HEK293 (cell line): ENCODE measurements at regions not wholly inside any gene's neighbourhood (a gene's known extent, or its start where the extent isn't known, plus 50 kb on each side); places are given as distances from the start of the nearest gene placed in this dataset.

Experiments used
- BCL11A ChIP-seq: fragments of 450-650 bp; formaldehyde crosslinking; IDR thresholded peaks from 2 replicates; pipeline ENCODE4 v1.5.1; 2016; ENCODE audit warnings: low read depth, missing biosample characterization, missing genetic modification characterization
- GFI1B ChIP-seq: fragments of 450-650 bp; formaldehyde crosslinking; IDR thresholded peaks from 2 replicates; pipeline ENCODE4 v1.5.1; 2016; ENCODE audit warnings: missing biosample characterization, missing genetic modification characterization
- GLI2 ChIP-seq: fragments of 450-650 bp; formaldehyde crosslinking; IDR thresholded peaks from 2 replicates; pipeline ENCODE4; 2017; ENCODE audit warnings: missing biosample characterization, missing genetic modification characterization, low read depth, borderline replicate concordance
- HOXC10 ChIP-seq: sonication (generic); formaldehyde crosslinking; IDR thresholded peaks from 2 replicates; pipeline ENCODE4 v1.8.1; 2023; ENCODE audit warnings: mild to moderate bottlenecking, missing genetic modification reagents
- KLF9 ChIP-seq: fragments of 450-650 bp; formaldehyde crosslinking; IDR thresholded peaks from 2 replicates; pipeline ENCODE4 v1.5.1; 2016; ENCODE audit warnings: missing biosample characterization, missing genetic modification characterization, low read depth
- SETDB1 ChIP-seq: IDR thresholded peaks from one replicate; pipeline ENCODE4 v1.6.1; 2017; ENCODE audit warnings: mild to moderate bottlenecking, low read length, moderate library complexity, mixed read lengths; ENCODE audit not compliant: insufficient read length
- SP7 ChIP-seq: fragments of 450-650 bp; formaldehyde crosslinking; IDR thresholded peaks from 2 replicates; pipeline ENCODE4 v1.5.1; 2016; ENCODE audit warnings: missing biosample characterization, missing genetic modification characterization
- TRIM28 ChIP-seq: IDR thresholded peaks from 2 replicates; pipeline ENCODE4 v1.6.1; 2011; ENCODE audit warnings: low read length, control low read depth, borderline replicate concordance
- ZFP37 ChIP-seq: fragments of 450-650 bp; formaldehyde crosslinking; IDR thresholded peaks from 2 replicates; pipeline ENCODE4 v1.5.1; 2016; ENCODE audit warnings: missing biosample characterization, missing genetic modification characterization
- ZIC2 ChIP-seq: fragments of 450-650 bp; formaldehyde crosslinking; IDR thresholded peaks from 2 replicates; pipeline ENCODE4 v1.5.1; 2016; ENCODE audit warnings: missing biosample characterization, missing genetic modification characterization
- ZNF174 ChIP-seq: fragments of 450-650 bp; formaldehyde crosslinking; IDR thresholded peaks from 2 replicates; pipeline ENCODE4 v1.5.0; 2017; ENCODE audit warnings: missing biosample characterization, mild to moderate bottlenecking, missing genetic modification characterization
- ZNF175 ChIP-seq: fragments of 450-650 bp; formaldehyde crosslinking; IDR thresholded peaks from 2 replicates; pipeline ENCODE4 v1.5.1; 2016; ENCODE audit warnings: missing biosample characterization, missing genetic modification characterization
- ZNF211 ChIP-seq: fragments of 450-650 bp; formaldehyde crosslinking; IDR thresholded peaks from 2 replicates; pipeline ENCODE4 v1.5.1; 2016; ENCODE audit warnings: low read depth, missing biosample characterization, missing genetic modification characterization
- ZNF24 ChIP-seq: fragments of 450-650 bp; formaldehyde crosslinking; IDR thresholded peaks from 2 replicates; pipeline ENCODE4 v1.5.1; 2016; ENCODE audit warnings: missing biosample characterization, missing genetic modification characterization
- ZNF354C ChIP-seq: fragments of 450-650 bp; formaldehyde crosslinking; IDR thresholded peaks from 2 replicates; pipeline ENCODE4 v1.5.1; 2016; ENCODE audit warnings: missing biosample characterization, missing genetic modification characterization, low read depth, borderline replicate concordance
- ZNF37A ChIP-seq: fragments of 450-650 bp; IDR thresholded peaks from 2 replicates; pipeline ENCODE4 v1.5.1; 2018; ENCODE audit warnings: missing biosample characterization, missing genetic modification characterization
- ZNF544 ChIP-seq: fragments of 450-650 bp; formaldehyde crosslinking; IDR thresholded peaks from 2 replicates; pipeline ENCODE4 v1.5.0; 2017; ENCODE audit warnings: missing biosample characterization, missing genetic modification characterization
- ZNF561 ChIP-seq: fragments of 450-650 bp; IDR thresholded peaks from 2 replicates; pipeline ENCODE4 v1.5.1; 2018; ENCODE audit warnings: missing biosample characterization, missing genetic modification characterization, borderline replicate concordance
- ZNF600 ChIP-seq: fragments of 450-650 bp; formaldehyde crosslinking; IDR thresholded peaks from 2 replicates; pipeline ENCODE4 v1.5.1; 2016; ENCODE audit warnings: missing biosample characterization, missing genetic modification characterization
- ZNF707 ChIP-seq: fragments of 450-650 bp; formaldehyde crosslinking; IDR thresholded peaks from 2 replicates; pipeline ENCODE4 v1.5.1; 2016; ENCODE audit warnings: missing biosample characterization, missing genetic modification characterization
- ZNF785 ChIP-seq: fragments of 450-650 bp; formaldehyde crosslinking; IDR thresholded peaks from 2 replicates; pipeline ENCODE4 v1.5.1; 2016; ENCODE audit warnings: missing biosample characterization, missing genetic modification characterization
- ZSCAN23 ChIP-seq: fragments of 450-650 bp; formaldehyde crosslinking; IDR thresholded peaks from 2 replicates; pipeline ENCODE4 v1.5.1; 2016; ENCODE audit warnings: missing biosample characterization, missing genetic modification characterization
- TF ChIP-seq, protein P1 (sequence below): fragments of 450-650 bp; formaldehyde crosslinking; optimal IDR thresholded peaks from 2 replicates; pipeline ENCODE3; 2016; ENCODE audit warnings: missing biosample characterization, mild to moderate bottlenecking, missing genetic modification characterization
- TF ChIP-seq, protein P2 (sequence below): fragments of 450-650 bp; formaldehyde crosslinking; IDR thresholded peaks from 2 replicates; pipeline ENCODE4 v1.5.1; 2016; ENCODE audit warnings: missing biosample characterization, missing genetic modification characterization
- TF ChIP-seq, protein P3 (sequence below): fragments of 450-650 bp; formaldehyde crosslinking; IDR thresholded peaks from 2 replicates; pipeline ENCODE4 v1.5.1; 2016; ENCODE audit warnings: missing biosample characterization, missing genetic modification characterization, borderline replicate concordance
- TF ChIP-seq, protein P4 (sequence below): fragments of 450-650 bp; formaldehyde crosslinking; IDR thresholded peaks from 2 replicates; pipeline ENCODE4 v1.5.1; 2016; ENCODE audit warnings: missing biosample characterization, missing genetic modification characterization
- TF ChIP-seq, protein P5 (sequence below): fragments of 450-650 bp; formaldehyde crosslinking; IDR thresholded peaks from 2 replicates; pipeline ENCODE4 v1.5.1; 2016; ENCODE audit warnings: missing biosample characterization, missing genetic modification characterization
- TF ChIP-seq, protein P6 (sequence below): fragments of 450-650 bp; formaldehyde crosslinking; IDR thresholded peaks from 2 replicates; pipeline ENCODE4 v1.5.1; 2016; ENCODE audit warnings: missing biosample characterization, missing genetic modification characterization
- TF ChIP-seq, protein P7 (sequence below): fragments of 450-650 bp; formaldehyde crosslinking; IDR thresholded peaks from 2 replicates; pipeline ENCODE4 v1.5.1; 2017; ENCODE audit warnings: missing biosample characterization, missing genetic modification characterization

DNA sequence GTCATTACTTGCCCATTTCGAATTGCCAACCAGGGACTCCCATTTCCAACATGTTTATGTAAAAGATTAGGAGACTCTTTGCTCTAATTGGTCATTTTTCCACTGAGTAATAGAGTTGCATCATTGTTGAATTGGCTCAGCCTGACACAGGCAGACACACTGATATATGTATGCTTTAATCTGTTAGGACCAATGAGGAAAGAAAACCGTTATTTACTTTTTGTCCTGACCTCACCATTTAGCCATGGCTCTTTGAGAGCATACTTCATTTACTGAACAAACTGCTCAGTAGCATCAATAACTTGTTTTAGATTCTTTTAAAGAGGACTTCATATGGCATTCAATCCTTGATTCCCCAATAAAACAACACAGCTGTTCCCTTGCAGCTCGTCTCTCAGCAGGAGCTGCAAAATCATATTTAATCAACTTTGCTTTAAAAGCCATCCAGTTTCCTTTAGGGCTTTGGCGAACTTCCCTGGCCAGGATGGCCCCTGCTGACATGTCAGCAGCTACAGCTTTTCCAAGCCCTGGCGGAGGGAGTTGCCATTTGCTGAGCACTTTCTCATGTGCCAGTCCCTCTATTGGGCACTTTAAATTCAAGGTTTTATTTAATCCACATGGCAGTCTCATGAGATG, 251.5 kb upstream of the TNC start (continued):
- 0 out of 2 replicates have a peak, but pooled peaks have one; percentile 13 for TF ChIP-seq SP7
- TF ChIP-seq ZNF707 (tag by site-specific recombination) = no peak
- no peak for TF ChIP-seq HOXC10 (CRISPR knock-in tag)
- no peak for TF ChIP-seq ZNF37A (tag by site-specific recombination)
- TF ChIP-seq KLF9 = no peak
- no peak for TF ChIP-seq ZIC2 (tag by site-specific recombination)
- TF ChIP-seq TRIM28 = no peak; the same call in 1 of the 2 replicates
- TF ChIP-seq, protein P1, sequence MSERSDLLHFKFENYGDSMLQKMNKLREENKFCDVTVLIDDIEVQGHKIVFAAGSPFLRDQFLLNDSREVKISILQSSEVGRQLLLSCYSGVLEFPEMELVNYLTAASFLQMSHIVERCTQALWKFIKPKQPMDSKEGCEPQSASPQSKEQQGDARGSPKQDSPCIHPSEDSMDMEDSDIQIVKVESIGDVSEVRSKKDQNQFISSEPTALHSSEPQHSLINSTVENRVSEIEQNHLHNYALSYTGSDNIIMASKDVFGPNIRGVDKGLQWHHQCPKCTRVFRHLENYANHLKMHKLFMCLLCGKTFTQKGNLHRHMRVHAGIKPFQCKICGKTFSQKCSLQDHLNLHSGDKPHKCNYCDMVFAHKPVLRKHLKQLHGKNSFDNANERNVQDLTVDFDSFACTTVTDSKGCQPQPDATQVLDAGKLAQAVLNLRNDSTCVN (tag by site-specific recombination) = no peak
- TF ChIP-seq ZSCAN23 (tag by site-specific recombination) = no peak
- TF ChIP-seq, protein P2, sequence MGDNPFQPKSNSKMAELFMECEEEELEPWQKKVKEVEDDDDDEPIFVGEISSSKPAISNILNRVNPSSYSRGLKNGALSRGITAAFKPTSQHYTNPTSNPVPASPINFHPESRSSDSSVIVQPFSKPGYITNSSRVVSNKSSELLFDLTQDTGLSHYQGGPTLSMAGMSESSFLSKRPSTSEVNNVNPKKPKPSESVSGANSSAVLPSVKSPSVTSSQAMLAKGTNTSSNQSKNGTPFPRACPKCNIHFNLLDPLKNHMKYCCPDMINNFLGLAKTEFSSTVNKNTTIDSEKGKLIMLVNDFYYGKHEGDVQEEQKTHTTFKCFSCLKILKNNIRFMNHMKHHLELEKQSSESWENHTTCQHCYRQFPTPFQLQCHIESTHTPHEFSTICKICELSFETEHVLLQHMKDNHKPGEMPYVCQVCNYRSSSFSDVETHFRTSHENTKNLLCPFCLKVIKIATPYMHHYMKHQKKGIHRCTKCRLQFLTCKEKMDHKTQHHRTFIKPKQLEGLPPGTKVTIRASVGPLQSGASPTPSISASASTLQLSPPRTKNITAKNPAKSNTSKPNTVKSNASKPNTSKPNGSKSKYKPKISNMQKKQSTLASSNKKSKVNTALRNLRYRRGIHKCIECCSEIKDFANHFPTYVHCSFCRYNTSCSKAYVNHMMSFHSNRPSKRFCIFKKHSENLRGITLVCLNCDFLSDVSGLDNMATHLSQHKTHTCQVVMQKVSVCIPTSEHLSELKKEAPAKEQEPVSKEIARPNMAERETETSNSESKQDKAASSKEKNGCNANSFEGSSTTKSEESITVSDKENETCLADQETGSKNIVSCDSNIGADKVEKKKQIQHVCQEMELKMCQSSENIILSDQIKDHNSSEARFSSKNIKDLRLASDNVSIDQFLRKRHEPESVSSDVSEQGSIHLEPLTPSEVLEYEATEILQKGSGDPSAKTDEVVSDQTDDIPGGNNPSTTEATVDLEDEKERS = no peak
- no peak for TF ChIP-seq ZNF544 (tag by site-specific recombination)
- no peak for TF ChIP-seq ZNF211 (tag by site-specific recombination)
- no peak for TF ChIP-seq ZNF175 (tag by site-specific recombination)
- TF ChIP-seq, protein P3, sequence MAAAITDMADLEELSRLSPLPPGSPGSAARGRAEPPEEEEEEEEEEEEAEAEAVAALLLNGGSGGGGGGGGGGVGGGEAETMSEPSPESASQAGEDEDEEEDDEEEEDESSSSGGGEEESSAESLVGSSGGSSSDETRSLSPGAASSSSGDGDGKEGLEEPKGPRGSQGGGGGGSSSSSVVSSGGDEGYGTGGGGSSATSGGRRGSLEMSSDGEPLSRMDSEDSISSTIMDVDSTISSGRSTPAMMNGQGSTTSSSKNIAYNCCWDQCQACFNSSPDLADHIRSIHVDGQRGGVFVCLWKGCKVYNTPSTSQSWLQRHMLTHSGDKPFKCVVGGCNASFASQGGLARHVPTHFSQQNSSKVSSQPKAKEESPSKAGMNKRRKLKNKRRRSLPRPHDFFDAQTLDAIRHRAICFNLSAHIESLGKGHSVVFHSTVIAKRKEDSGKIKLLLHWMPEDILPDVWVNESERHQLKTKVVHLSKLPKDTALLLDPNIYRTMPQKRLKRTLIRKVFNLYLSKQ (tag by site-specific recombination) = no peak
- TF ChIP-seq, protein P4, sequence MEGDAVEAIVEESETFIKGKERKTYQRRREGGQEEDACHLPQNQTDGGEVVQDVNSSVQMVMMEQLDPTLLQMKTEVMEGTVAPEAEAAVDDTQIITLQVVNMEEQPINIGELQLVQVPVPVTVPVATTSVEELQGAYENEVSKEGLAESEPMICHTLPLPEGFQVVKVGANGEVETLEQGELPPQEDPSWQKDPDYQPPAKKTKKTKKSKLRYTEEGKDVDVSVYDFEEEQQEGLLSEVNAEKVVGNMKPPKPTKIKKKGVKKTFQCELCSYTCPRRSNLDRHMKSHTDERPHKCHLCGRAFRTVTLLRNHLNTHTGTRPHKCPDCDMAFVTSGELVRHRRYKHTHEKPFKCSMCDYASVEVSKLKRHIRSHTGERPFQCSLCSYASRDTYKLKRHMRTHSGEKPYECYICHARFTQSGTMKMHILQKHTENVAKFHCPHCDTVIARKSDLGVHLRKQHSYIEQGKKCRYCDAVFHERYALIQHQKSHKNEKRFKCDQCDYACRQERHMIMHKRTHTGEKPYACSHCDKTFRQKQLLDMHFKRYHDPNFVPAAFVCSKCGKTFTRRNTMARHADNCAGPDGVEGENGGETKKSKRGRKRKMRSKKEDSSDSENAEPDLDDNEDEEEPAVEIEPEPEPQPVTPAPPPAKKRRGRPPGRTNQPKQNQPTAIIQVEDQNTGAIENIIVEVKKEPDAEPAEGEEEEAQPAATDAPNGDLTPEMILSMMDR (tag by site-specific recombination) = no peak
- no peak for TF ChIP-seq ZNF785 (tag by site-specific recombination)
- TF ChIP-seq, protein P5, sequence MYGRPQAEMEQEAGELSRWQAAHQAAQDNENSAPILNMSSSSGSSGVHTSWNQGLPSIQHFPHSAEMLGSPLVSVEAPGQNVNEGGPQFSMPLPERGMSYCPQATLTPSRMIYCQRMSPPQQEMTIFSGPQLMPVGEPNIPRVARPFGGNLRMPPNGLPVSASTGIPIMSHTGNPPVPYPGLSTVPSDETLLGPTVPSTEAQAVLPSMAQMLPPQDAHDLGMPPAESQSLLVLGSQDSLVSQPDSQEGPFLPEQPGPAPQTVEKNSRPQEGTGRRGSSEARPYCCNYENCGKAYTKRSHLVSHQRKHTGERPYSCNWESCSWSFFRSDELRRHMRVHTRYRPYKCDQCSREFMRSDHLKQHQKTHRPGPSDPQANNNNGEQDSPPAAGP (tag by site-specific recombination) = no peak
- TF ChIP-seq, protein P6, sequence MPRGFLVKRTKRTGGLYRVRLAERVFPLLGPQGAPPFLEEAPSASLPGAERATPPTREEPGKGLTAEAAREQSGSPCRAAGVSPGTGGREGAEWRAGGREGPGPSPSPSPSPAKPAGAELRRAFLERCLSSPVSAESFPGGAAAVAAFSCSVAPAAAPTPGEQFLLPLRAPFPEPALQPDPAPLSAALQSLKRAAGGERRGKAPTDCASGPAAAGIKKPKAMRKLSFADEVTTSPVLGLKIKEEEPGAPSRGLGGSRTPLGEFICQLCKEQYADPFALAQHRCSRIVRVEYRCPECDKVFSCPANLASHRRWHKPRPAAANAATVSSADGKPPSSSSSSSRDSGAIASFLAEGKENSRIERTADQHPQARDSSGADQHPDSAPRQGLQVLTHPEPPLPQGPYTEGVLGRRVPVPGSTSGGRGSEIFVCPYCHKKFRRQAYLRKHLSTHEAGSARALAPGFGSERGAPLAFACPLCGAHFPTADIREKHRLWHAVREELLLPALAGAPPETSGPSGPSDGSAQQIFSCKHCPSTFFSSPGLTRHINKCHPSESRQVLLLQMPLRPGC (tag by site-specific recombination) = 0 out of 2 replicates have a peak, but pooled peaks have one; percentile 28
- no peak for TF ChIP-seq ZNF600 (tag by site-specific recombination)
- TF ChIP-seq SETDB1 = peak; percentile 78
- TF ChIP-seq, protein P7, sequence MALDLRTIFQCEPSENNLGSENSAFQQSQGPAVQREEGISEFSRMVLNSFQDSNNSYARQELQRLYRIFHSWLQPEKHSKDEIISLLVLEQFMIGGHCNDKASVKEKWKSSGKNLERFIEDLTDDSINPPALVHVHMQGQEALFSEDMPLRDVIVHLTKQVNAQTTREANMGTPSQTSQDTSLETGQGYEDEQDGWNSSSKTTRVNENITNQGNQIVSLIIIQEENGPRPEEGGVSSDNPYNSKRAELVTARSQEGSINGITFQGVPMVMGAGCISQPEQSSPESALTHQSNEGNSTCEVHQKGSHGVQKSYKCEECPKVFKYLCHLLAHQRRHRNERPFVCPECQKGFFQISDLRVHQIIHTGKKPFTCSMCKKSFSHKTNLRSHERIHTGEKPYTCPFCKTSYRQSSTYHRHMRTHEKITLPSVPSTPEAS (tag by site-specific recombination) = no peak
- 0 out of 2 replicates have a peak, but pooled peaks have one; percentile 8 for TF ChIP-seq GLI2 (tag by site-specific recombination)
- TF ChIP-seq GFI1B (tag by site-specific recombination) = no peak
- TF ChIP-seq BCL11A = no peak
- no peak for TF ChIP-seq ZNF354C (tag by site-specific recombination)
- TF ChIP-seq ZNF24 (tag by site-specific recombination) = no peak
- no peak for TF ChIP-seq ZFP37 (tag by site-specific recombination)
- TF ChIP-seq ZNF174 (tag by site-specific recombination) = no peak
- TF ChIP-seq ZNF561 (tag by site-specific recombination) = no peak
- TF ChIP-seq, all 188 proteins: peak for 13
